Liver (tissue), 8 donors: ENCODE measurements at regions not wholly inside any gene's neighbourhood (a gene's known extent, or its start where the extent isn't known, plus 50 kb on each side); places are given as distances from the start of the nearest gene placed in this dataset.

ENCODE experiments used
- DNase-seq: peaks from one replicate; pipeline ENCODE4 v3.0.0-alpha.2; 2017; ENCODE audit warnings: low spot score
- H3K27ac ChIP-seq, 2 donors: one replicate each; pipeline ENCODE4 v1.7.0; 2013; ENCODE audit warnings: inconsistent platforms in 2 of 2, low read length in 2 of 2, control low read depth in 1 of 2, low read depth in 1 of 2, mild to moderate bottlenecking in 1 of 2
- H3K27me3 ChIP-seq, 4 donors: one replicate each; pipeline versions ENCODE4 v1.6.1 to v1.7.0; 2013; ENCODE audit warnings: low read length in 3 of 4, inconsistent platforms in 1 of 4, mild to moderate bottlenecking in 1 of 4, moderate library complexity in 1 of 4; ENCODE audit not compliant: control insufficient read depth in 4 of 4, insufficient read depth in 4 of 4
- H3K36me3 ChIP-seq, 4 donors: one replicate each; pipeline versions ENCODE4 v1.6.1 to v1.7.0; 2013; ENCODE audit warnings: low read length in 3 of 4, mild to moderate bottlenecking in 3 of 4, low read depth in 1 of 4, moderate library complexity in 1 of 4; ENCODE audit not compliant: control insufficient read depth in 4 of 4, insufficient read depth in 3 of 4
- H3K4me1 ChIP-seq, 4 donors: one replicate each; pipeline versions ENCODE4 v1.6.1 to v1.7.0; 2013; ENCODE audit warnings: low read length in 3 of 4, mild to moderate bottlenecking in 3 of 4, moderate library complexity in 1 of 4; ENCODE audit not compliant: control insufficient read depth in 4 of 4, insufficient read depth in 4 of 4
- H3K4me3 ChIP-seq, 3 donors: one replicate each; pipeline versions ENCODE4 v1.6.1 to v1.7.0; 2013; ENCODE audit warnings: low read length in 3 of 3, control low read depth in 1 of 3, low read depth in 1 of 3, mild to moderate bottlenecking in 1 of 3
- H3K9ac ChIP-seq, 2 donors: one replicate each; pipeline ENCODE4 v1.7.0; 2013; ENCODE audit warnings: low read length in 2 of 2, mild to moderate bottlenecking in 2 of 2, moderate library complexity in 2 of 2, control low read depth in 1 of 2, low read depth in 1 of 2
- H3K9me3 ChIP-seq, 4 donors: one replicate each; pipeline versions ENCODE4 v1.6.1 to v1.7.0; 2013; ENCODE audit warnings: low read length in 3 of 4; ENCODE audit not compliant: control insufficient read depth in 4 of 4
- ATF3 ChIP-seq: IDR thresholded peaks from 2 replicates; pipeline ENCODE4 v1.6.1; 2016; ENCODE audit warnings: antibody characterized with exemption
- CTCF ChIP-seq: fragments of 150-350 bp; IDR thresholded peaks from 2 replicates; pipeline ENCODE4 v1.5.1; 2017; ENCODE audit warnings: improper control_type of control experiment, low read depth, low read length; ENCODE audit not compliant: missing input control
- EGR1 ChIP-seq, 2 donors: IDR thresholded peaks; 2 replicates each; pipeline ENCODE4 v1.6.1; 2016 to 2018; ENCODE audit warnings: antibody characterized with exemption in 2 of 2, low read depth in 2 of 2
- FOXA1 ChIP-seq: IDR thresholded peaks from 2 replicates; pipeline ENCODE4 v1.6.1; 2016; ENCODE audit warnings: antibody characterized with exemption
- FOXA2 ChIP-seq: IDR thresholded peaks from 2 replicates; pipeline ENCODE4 v1.6.1; 2016; ENCODE audit warnings: antibody characterized with exemption
- GABPA ChIP-seq, 2 donors: IDR thresholded peaks in 1 of 2; conservative IDR thresholded peaks in 1 of 2; 2 replicates each; pipeline ENCODE4 v1.6.1; 2016; ENCODE audit warnings: antibody characterized with exemption in 2 of 2, mild to moderate bottlenecking in 1 of 2, moderate library complexity in 1 of 2
- HNF4A ChIP-seq, 2 donors: conservative IDR thresholded peaks; 2 replicates each; pipeline ENCODE4 v1.6.1; 2016; ENCODE audit warnings: antibody characterized with exemption in 2 of 2, mild to moderate bottlenecking in 2 of 2
- HNF4G ChIP-seq: IDR thresholded peaks from 2 replicates; pipeline ENCODE4 v1.6.1; 2016; ENCODE audit warnings: antibody characterized with exemption
- JUND ChIP-seq, 2 donors: IDR thresholded peaks; 2 replicates each; pipeline ENCODE4 v1.6.1; 2016; ENCODE audit warnings: antibody characterized with exemption in 2 of 2
- MAX ChIP-seq: IDR thresholded peaks from 2 replicates; pipeline ENCODE4 v1.6.1; 2016; ENCODE audit warnings: antibody characterized with exemption
- NR2F2 ChIP-seq: IDR thresholded peaks from 2 replicates; pipeline ENCODE4 v1.6.1; 2016; ENCODE audit warnings: antibody characterized with exemption
- RAD21 ChIP-seq, 2 donors: IDR thresholded peaks; 2 replicates each; pipeline ENCODE4 v1.6.1; 2016; ENCODE audit warnings: antibody characterized with exemption in 2 of 2, mild to moderate bottlenecking in 2 of 2
- REST ChIP-seq: IDR thresholded peaks from 2 replicates; pipeline ENCODE4 v1.6.1; 2016; ENCODE audit warnings: antibody characterized with exemption, mild to moderate bottlenecking
- SP1 ChIP-seq: IDR thresholded peaks from 2 replicates; pipeline ENCODE4 v1.6.1; 2018; ENCODE audit warnings: antibody characterized with exemption, mild to moderate bottlenecking
- TAF1 ChIP-seq: conservative IDR thresholded peaks from 2 replicates; pipeline ENCODE4 v1.6.1; 2016; ENCODE audit warnings: antibody characterized with exemption, mild to moderate bottlenecking
- YY1 ChIP-seq: IDR thresholded peaks from 2 replicates; pipeline ENCODE4 v1.6.1; 2016; ENCODE audit warnings: antibody characterized with exemption, mild to moderate bottlenecking
- ZBTB33 ChIP-seq: IDR thresholded peaks from 2 replicates; pipeline ENCODE4 v1.6.1; 2016; ENCODE audit warnings: antibody characterized with exemption
- WGBS: extraction: QIAGEN DNeasy Blood & Tissue Kit; methylation state at CpG from one replicate; pipeline ENCODE4 v1.1.7; 2013; 5-methylcytosine and 5-hydroxymethylcytosine counted together
- donor health status: healthy.
- donor health status: healthy.
- donor health status: healthy.
- donor health status: healthy.
- donor health status: healthy.

- Histone ChIP-seq H3K4me3 (no peak overlapping the region), H3K9ac (no peak overlapping the region), H3K4me1 (no peaks in the 10 kb centered on the region), H3K27ac (no peak overlapping the region), H3K27me3 (no peaks in the 10 kb centered on the region), H3K36me3 (no peaks in the 10 kb centered on the region), H3K9me3 (no peaks in the 10 kb centered on the region)
- DNase-seq = no peak
- 94% methylated on average over 2 of the region's 2 CpGs for WGBS
- TF ChIP-seq JUND (IDR thresholded peaks at IDR 0.05) (no peak), HNF4G (no peak), SP1 (no peak), REST (no peak), CTCF (no peak), EGR1 (IDR thresholded peaks at IDR 0.05; ENCODE audit: low read depth in 2 of 2) (no peak), MAX (no peak), FOXA2 (no peak), NR2F2 (no peak), FOXA1 (no peak), RAD21 (IDR thresholded peaks at IDR 0.05) (no peak), HNF4A (conservative IDR thresholded peaks at IDR 0.05) (no peak), GABPA (IDR thresholded peaks at IDR 0.05 in 1 of 2, conservative IDR thresholded peaks at IDR 0.05 in 1 of 2) (no peak), YY1 (no peak), ATF3 (no peak), TAF1 (no peak)
These were observed 127.3 kb downstream of the TM2D1 start for GRCh38 chr1:61597601-61598000.

- WGBS = 95% methylated on average over 4 of the region's 4 CpGs
- Histone ChIP-seq H3K4me3 (no peak overlapping the region), H3K36me3 (no peaks in the 10 kb centered on the region), H3K27me3 (no peaks in the 10 kb centered on the region), H3K9me3 (no peaks in the 10 kb centered on the region), H3K27ac (no peak overlapping the region), H3K4me1 (no peaks in the 10 kb centered on the region), H3K9ac (no peak overlapping the region)
- no peak for TF ChIP-seq EGR1 (IDR thresholded peaks at IDR 0.05; ENCODE audit: low read depth in 2 of 2)
- no peak for TF ChIP-seq FOXA2
- TF ChIP-seq ZBTB33 = no peak
- no peak for DNase-seq
These were observed 131.6 kb downstream of the TM2D1 start for GRCh38 chr1:61593331-61593730.
